ENCODE measurements at regions not wholly inside any gene's neighbourhood (a gene's known extent, or its start where the extent isn't known, plus 50 kb on each side); places are given as distances from the start of the nearest gene placed in this dataset.

DNA sequence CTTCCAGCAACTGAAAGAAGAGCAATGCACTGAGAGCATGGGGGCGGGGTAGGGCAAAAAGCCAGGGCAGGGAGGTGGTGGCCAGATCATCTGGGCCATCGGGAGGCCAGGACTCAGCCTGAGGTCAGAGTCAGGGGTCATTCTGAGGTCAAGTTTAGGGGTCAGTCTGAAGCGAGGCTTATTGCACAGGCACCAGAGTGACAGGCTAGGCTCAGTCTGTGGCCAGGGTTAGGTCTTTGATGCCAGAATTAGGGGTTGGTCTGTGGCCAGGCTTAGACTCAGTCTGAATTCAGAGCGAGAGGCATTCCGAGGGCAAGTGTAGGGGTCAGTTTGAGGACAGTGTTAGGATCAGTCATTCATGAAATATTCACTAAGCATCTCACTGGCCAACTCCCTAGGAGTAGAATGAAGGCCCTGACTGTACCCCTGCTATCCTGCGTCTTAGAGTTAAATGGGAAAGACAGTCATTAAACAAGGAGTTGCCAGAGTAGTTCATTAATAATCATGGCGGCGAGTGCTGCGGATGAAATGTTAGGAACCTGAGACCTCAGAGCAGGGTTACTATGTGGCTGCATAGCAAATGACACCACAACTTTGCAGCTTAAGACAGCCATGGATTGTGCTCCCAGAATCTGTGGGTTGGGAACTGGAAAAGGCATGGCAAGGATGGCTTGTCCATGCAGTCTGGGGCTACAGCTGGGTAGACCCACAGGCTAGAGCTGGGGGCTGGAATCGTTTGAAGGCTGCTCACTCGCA, 198.7 kb downstream of the CYP26B1 start:
- Histone ChIP-seq H3K79me2 (ENCODE audit: insufficient read depth) (no peaks in the 10 kb centered on the region), H3K4me3 (ENCODE audit: low read depth in 2 of 2, low read length in 1 of 2) (no peak overlapping the region), H3K27ac (ENCODE audit: low read depth in 2 of 2, low read length in 1 of 2) (no peak overlapping the region), H3K27me3 (ENCODE audit: insufficient read depth) (no peaks in the 10 kb centered on the region), H2AFZ (ENCODE audit: low read depth) (no peak overlapping the region), H3K36me3 (replicated peaks in 1 of 2; ENCODE audit: control insufficient read depth in 1 of 2, insufficient read depth in 2 of 2, low read length in 1 of 2) (no peaks in the 10 kb centered on the region), H3K4me2 (no peak overlapping the region), H4K20me1 (ENCODE audit: insufficient read depth) (no peaks in the 10 kb centered on the region), H3K4me1 (ENCODE audit: control insufficient read depth in 1 of 2, insufficient read depth in 2 of 2, low read depth in 1 of 2, low read length in 1 of 2) (no peaks in the 10 kb centered on the region; a peak in 1 of 4 replicates), H3K9ac (no peak overlapping the region), H3K9me3 (no peaks in the 10 kb centered on the region), H3F3A (replicated peaks; ENCODE audit: insufficient read depth) (no peaks in the 10 kb centered on the region), H3K9me2 (no peaks in the 10 kb centered on the region)
- CTCF ChIA-PET: interaction anchor here (4.3 kb wide), 1 partner anchor 25 kb away, joined by 27 read pairs; no protein-coding TSS in a partner anchor
- POLR2A ChIA-PET: no interaction called here
- TF ChIP-seq RXRA (IDR thresholded peaks at IDR 0.05; ENCODE audit: borderline replicate concordance, low read depth) (peak; percentile 85), SIN3A (IDR thresholded peaks at IDR 0.05; ENCODE audit: borderline replicate concordance, low read depth, low read length) (no peak), FOSL2 (IDR thresholded peaks at IDR 0.05; ENCODE audit: borderline replicate concordance, low read depth) (0 out of 2 replicates have a peak, but pooled peaks have one; percentile 3)
- DNase-seq: no peak
- 49% methylated on average over 10 of the region's 11 CpGs for WGBS (ENCODE audit: low lambda C conversion rate)

DNA sequence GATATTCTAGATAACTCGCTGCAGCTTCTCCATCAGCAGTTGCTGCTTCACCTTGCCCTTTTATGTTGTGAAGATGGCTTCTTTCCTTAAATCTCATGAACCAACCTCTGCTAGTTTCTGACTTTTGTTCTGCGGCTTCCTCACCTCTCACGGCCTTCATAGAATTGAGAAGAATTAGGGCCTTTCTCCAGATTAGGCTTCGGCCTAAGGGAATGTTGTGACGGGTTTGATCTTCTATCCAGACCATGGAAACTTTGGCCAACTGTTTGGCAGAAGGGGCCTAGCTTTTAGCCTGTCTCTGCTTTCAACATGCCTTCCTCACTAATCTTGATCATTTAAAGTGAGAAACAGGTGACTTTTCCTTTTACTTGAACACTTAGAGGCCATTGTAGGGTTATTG, 199.9 kb downstream of the CYP26B1 start:
- 52% methylated on average over 5 of the region's 5 CpGs for WGBS (ENCODE audit: low lambda C conversion rate)
- Histone ChIP-seq H3K9me2 (no peaks in the 10 kb centered on the region), H3F3A (replicated peaks; ENCODE audit: insufficient read depth) (no peaks in the 10 kb centered on the region), H3K9ac (no peak overlapping the region), H4K20me1 (ENCODE audit: insufficient read depth) (no peaks in the 10 kb centered on the region), H3K27me3 (ENCODE audit: insufficient read depth) (no peaks in the 10 kb centered on the region), H3K9me3 (no peaks in the 10 kb centered on the region), H3K4me1 (ENCODE audit: control insufficient read depth in 1 of 2, insufficient read depth in 2 of 2, low read depth in 1 of 2, low read length in 1 of 2) (no peaks in the 10 kb centered on the region; a peak in 1 of 4 replicates), H3K79me2 (ENCODE audit: insufficient read depth) (no peaks in the 10 kb centered on the region), H3K4me2 (no peak overlapping the region), H3K36me3 (replicated peaks in 1 of 2; ENCODE audit: control insufficient read depth in 1 of 2, insufficient read depth in 2 of 2, low read length in 1 of 2) (no peaks in the 10 kb centered on the region), H2AFZ (ENCODE audit: low read depth) (no peak overlapping the region), H3K27ac (ENCODE audit: low read depth in 2 of 2, low read length in 1 of 2) (no peak overlapping the region), H3K4me3 (ENCODE audit: low read depth in 2 of 2, low read length in 1 of 2) (no peak overlapping the region)
- DNase-seq: no peak
- POLR2A ChIA-PET: no interaction called here
- CTCF ChIA-PET: interaction anchor here (1.2 to 1.4 kb wide), 2 partner anchors 24 to 632 kb away, joined by 3 to 4 read pairs; no protein-coding TSS in a partner anchor
- TF ChIP-seq YY1 (IDR thresholded peaks at IDR 0.05; ENCODE audit: low read depth) (no peak), EZH2phosphoT487 (IDR thresholded peaks at IDR 0.05; ENCODE audit: borderline replicate concordance, low read depth) (no peak), NRF1 (IDR thresholded peaks at IDR 0.05; ENCODE audit: low read depth, low read length) (no peak), RAD21 (IDR thresholded peaks at IDR 0.05; ENCODE audit: low read length) (no peak), EP300 (IDR thresholded peaks at IDR 0.05; ENCODE audit: borderline replicate concordance in 1 of 2, low read depth in 1 of 2, low read length in 1 of 2) (no peak), GATA2 (CRISPR knock-in tag; IDR thresholded peaks at IDR 0.05) (no peak), SMC3 (IDR thresholded peaks at IDR 0.05; ENCODE audit: low read depth, low read length) (no peak), CHD2 (IDR thresholded peaks at IDR 0.05; ENCODE audit: low read length, partially characterized antibody) (no peak), RFX5 (IDR thresholded peaks at IDR 0.05; ENCODE audit: low read length) (no peak)
- TF ChIP-seq, protein P1, sequence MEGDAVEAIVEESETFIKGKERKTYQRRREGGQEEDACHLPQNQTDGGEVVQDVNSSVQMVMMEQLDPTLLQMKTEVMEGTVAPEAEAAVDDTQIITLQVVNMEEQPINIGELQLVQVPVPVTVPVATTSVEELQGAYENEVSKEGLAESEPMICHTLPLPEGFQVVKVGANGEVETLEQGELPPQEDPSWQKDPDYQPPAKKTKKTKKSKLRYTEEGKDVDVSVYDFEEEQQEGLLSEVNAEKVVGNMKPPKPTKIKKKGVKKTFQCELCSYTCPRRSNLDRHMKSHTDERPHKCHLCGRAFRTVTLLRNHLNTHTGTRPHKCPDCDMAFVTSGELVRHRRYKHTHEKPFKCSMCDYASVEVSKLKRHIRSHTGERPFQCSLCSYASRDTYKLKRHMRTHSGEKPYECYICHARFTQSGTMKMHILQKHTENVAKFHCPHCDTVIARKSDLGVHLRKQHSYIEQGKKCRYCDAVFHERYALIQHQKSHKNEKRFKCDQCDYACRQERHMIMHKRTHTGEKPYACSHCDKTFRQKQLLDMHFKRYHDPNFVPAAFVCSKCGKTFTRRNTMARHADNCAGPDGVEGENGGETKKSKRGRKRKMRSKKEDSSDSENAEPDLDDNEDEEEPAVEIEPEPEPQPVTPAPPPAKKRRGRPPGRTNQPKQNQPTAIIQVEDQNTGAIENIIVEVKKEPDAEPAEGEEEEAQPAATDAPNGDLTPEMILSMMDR (IDR thresholded peaks at IDR 0.05): no peak
- TF ChIP-seq, protein P2, sequence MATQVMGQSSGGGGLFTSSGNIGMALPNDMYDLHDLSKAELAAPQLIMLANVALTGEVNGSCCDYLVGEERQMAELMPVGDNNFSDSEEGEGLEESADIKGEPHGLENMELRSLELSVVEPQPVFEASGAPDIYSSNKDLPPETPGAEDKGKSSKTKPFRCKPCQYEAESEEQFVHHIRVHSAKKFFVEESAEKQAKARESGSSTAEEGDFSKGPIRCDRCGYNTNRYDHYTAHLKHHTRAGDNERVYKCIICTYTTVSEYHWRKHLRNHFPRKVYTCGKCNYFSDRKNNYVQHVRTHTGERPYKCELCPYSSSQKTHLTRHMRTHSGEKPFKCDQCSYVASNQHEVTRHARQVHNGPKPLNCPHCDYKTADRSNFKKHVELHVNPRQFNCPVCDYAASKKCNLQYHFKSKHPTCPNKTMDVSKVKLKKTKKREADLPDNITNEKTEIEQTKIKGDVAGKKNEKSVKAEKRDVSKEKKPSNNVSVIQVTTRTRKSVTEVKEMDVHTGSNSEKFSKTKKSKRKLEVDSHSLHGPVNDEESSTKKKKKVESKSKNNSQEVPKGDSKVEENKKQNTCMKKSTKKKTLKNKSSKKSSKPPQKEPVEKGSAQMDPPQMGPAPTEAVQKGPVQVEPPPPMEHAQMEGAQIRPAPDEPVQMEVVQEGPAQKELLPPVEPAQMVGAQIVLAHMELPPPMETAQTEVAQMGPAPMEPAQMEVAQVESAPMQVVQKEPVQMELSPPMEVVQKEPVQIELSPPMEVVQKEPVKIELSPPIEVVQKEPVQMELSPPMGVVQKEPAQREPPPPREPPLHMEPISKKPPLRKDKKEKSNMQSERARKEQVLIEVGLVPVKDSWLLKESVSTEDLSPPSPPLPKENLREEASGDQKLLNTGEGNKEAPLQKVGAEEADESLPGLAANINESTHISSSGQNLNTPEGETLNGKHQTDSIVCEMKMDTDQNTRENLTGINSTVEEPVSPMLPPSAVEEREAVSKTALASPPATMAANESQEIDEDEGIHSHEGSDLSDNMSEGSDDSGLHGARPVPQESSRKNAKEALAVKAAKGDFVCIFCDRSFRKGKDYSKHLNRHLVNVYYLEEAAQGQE (IDR thresholded peaks at IDR 0.05; ENCODE audit: low read depth, low read length): no peak

Data from SK-N-SH (cell line).